Mucosa of gallbladder (tissue), 1 donor: ENCODE measurements at regions not wholly inside any gene's neighbourhood (a gene's known extent, or its start where the extent isn't known, plus 50 kb on each side); places are given as distances from the start of the nearest gene placed in this dataset.
A peak's percentile ranks its signal among the peaks of the same experiment; 100 is the strongest.
"Not testable (repeated sequence)": the region's sequence is repeated elsewhere in the genome, so short reads cannot be mapped to it uniquely, and the experiment has no call there.

Experiments
- DNase-seq: peaks from one replicate; pipeline ENCODE4 v3.0.0-alpha.2; 2020; ENCODE audit warnings: low spot score
- donor health status: DM: no; HTN: no; CAD: no.

DNA sequence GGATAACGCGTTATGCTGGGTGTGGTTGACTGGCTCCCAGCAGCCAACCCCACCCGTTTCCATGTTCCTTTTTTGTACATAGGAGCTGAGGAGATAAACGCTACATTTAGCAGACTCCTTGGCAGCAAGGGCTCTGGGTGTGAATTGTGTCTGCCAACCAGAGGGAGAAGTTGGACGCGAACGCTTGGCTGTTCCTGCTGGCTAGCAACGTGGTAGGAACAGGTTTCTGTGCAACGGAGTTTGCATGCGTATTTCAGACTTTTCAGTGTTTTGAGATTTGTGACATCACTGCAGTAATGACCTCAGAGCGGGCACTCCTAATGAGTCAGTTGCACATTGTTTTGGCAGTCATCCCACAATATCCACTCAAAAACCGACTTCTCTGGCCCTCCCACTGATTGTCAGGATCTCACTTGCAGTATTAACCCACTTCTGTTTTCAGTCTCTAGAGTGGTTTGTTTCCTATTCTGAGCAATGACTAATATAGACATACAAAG, 98.7 kb upstream of the RGS1 start:
- DNase-seq, result peak; percentile 14

DNA sequence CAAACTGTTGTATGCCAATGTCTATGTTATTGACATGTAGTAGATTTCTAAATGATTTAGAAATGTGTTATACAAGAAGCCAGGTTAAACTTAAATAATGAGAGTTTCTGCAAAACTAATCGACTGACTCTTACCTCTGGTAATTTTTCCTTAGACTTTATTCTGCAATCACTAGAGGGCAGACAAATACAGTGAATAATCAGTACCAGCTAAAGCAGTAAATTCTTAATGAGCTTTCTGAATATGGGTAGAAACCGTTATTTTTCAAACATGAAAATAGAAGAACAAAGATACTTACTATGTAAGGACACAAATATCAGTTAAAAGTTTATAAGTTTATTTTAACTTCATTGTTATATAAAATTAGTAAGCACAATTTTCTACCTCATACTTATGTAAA, 97.9 kb upstream of the RGS1 start:
- no peak for DNase-seq

DNA sequence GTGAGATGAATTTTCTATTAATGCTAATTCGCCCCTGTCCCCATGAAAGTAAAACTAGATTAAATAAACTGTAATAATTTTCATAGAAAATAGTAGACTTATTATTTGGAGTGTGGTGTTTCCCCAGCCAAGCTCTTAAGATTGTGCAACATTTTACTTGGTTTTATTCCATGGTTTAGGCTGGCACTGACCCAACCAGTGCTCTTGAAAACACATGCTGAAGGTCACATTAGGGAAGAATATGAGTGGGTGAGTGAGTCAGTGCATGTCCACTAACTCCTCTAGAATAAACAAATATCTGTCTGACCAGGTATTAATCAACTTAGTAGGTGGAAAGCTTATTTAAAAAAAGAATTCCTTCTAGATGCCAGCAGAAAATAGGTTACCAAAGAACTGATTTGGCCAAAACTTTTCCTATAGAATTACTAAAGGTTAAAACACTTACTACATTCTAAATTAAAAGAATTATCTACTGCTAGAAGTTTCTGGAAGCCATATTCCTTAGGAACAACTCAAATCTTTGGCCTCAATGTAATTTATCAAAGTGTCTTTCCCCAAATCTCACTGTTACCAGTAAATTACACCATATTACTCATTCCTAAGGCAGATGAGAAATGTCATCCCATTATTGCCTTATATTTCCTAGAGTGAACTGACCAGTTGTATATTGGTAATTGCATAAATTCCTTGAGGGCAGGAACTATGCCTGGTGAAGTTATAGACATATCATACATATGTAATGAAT, 89.7 kb upstream of the RGS1 start:
- peak; percentile 87 for DNase-seq

DNA sequence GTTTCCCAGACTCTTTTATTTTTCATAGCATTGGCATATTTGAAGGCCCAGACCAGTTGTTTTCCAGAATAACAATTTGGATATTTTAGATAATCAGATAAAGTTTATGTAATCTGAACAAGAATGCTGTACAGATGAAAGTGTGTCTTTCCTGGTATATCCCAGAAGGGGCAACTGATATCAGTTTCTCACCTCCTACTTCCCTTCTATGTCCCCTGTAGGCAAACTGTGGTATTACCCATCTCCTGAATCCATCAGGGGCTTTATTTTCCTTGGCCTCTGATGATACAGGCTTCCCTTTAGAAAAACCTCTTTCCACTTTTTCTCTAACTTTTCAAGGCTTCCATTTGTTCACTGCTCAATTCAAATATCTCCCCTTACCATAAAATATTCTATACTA, 87.5 kb upstream of the RGS1 start:
- DNase-seq, result no peak

DNA sequence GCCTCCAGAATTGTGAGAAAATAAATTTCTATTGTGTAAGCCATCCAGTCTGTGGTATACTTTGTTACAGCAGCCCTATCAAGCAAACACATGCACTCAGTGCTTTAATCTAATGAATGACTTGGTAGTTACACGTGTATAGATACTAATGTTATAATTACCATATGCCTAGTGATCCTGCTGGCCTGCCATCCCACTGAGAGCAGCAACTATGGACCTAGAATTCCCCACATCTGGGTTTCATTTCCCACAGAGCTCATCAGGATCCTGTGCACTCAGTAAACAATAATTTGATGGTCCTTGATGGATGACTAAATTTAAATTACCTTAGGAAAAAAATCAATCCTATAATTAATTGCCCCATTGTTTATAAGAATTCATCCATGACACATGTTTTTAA, 86.5 kb upstream of the RGS1 start:
- no peak for DNase-seq

DNA sequence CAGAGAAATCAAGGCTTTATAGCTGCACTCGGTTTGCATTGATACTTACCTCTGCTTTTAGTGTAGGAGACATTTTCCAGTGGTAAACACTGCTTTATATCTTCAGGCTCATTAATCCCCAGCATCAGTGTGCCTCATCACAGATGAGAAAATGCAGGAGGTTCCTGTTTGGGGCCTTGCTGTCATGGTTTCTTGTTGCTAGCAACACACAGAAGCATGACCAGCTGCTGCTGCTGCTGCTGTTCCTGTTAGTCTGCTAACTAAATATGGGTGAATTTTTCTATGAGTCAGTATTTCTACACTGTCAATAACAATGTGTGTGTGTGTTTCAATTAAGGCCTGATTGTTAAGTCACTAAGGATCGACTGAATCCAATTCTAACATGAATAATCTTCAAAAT, 85.8 kb upstream of the RGS1 start:
- DNase-seq, result peak; percentile 62

DNA sequence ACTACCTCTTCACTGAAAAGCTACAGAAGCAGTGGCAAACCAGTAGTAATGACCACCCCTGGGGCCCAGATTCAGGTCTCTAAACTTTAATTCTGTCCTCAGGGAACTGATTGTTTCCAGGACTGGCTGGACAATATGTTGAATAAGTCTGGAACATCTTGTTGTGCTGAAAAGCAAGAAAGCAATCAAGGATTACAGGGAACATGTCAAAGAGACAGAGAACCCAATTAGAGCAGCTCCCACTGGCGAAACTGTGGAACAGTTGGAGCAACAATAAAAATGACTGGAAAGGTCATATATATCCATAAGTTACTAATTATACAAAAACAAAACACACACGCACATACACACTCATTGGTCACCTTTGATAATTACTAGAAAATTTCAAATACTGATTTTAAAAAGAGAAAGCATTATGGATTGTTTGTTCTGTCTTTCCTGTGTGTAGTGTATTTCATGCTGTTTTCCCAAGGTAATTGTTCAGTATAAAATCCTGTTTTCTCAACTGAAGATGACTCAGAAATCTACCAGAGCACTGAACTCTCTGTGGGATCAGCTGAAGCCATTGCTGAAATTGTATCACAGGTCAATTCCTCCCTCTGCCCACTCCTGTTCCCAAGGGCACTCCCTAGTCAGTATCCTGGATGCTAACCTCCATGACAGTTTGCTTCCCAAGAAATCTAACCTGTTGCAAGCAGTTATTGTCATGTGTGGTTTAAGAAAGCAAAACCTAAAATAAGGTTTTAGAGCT, 83.6 kb upstream of the RGS1 start:
- DNase-seq, result no peak

DNA sequence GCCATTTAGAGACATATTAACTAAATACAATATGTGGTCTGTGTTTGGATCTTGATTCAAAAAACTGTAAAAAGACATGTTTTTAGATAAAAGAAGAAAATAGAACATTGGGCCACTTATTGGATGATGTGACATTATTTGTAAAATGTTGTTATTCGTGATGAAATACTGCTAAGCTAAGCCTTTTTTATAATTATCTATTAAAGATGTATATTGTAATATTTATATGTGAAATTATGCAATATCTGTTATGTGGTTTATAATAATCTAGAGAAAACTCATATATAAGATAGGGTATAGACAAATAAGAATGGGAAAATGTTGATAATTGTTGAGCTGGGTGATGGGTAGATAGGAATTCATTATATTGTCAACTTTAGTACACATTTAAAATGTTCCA, 82.0 kb upstream of the RGS1 start:
- DNase-seq, result no peak

DNA sequence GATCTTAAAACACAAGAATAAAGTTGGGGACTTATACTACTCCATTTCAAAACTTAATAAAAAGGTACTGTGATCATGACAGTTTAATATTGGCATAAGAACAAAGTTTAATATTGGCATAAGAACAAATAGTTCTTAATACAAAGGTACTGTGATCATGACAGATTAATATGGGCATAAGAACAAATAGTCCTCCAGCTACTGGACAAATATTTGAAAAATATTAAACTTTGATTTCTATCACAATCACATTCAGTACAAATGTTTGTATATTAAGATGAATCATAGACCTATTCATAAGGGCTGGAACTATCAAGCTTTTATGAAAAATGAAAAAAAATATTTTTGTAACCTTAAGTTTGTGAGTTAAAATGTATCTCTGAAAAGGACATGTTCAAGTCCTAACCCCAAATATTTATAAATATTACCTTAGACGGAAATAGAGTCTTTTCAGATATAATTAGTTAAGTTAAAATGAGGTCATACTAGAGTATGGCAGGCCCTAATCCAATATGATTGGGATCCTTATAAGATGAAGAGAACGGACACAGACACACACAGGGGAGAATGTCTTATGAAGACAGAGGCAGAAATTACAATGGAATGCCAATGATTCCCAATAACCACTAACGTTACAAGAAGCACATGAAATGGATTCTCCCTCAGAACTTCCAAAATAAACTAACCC, 79.1 kb upstream of the RGS1 start:
- DNase-seq, result no peak

DNA sequence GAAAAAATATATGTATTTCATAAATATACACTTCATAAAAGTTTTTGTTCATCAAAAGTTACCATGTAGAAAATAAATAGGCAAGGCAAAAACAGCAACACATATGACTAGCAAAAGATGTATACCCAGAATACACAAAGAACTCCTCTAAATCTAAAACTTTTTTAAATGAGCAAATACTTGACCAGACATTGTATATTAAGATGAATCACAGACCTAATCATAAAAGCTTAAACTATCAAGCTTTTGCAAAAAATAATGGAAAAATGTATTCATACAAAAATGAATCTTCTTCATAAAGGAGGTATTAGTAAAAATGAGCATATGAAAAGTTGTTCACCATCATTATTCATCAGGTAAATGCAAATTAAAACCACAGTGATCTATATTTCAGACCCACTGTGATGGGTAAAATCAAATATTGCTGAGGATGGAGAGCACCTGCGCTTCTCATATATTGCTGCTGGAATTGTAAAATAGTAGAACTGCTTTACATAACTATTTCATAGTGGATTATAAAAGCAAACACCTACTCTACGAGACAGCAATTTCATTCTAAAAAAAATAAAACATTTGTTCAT, 78.3 kb upstream of the RGS1 start:
- DNase-seq, result no peak

DNA sequence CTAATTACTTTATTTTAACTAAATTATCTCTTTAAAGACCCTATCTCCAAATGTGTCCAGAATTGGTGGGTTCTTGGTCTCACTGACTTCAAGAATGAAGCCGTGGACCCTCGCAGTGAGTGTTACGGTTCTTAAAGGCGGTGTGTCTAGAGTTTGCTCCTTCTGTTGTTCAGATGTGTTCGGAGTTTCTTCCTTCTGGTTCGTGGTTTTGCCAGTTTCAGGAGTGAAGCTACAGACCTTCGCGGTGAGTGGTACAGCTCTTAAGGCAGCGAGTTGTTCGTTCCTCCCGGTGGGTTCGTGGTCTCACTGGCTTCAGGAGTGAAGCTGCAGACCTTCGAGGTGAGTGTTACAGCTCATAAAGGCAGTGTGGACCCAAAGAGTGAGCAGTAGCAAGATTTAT, 77.5 kb upstream of the RGS1 start:
- DNase-seq, result not testable (repeated sequence)

DNA sequence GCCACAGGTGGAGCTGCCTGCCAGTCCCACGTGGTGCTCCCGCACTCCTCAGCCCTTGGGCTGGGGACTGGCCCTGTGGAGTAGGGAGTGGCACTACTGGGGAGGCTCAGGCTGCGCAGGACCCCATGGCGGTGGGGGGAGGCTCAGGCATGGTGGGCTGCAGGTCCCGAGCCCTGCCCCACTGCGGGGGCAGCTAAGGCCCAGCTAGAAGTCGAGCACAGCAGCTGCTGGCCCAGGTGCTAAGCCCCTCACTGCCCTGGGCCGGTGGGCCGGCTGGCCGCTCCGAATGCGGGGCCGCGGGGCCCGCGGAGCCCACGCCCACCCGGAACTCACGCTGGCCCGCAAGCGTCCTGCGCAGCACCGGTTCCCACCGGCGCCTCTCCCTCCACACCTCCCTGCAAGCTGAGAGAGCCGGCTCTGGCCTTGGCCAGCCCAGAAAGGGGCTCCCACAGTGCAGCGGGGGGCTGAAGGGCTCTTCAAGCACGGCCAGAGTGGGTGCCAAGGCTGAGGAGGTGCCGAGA, 76.5 kb upstream of the RGS1 start:
- DNase-seq, result not testable (repeated sequence)

DNA sequence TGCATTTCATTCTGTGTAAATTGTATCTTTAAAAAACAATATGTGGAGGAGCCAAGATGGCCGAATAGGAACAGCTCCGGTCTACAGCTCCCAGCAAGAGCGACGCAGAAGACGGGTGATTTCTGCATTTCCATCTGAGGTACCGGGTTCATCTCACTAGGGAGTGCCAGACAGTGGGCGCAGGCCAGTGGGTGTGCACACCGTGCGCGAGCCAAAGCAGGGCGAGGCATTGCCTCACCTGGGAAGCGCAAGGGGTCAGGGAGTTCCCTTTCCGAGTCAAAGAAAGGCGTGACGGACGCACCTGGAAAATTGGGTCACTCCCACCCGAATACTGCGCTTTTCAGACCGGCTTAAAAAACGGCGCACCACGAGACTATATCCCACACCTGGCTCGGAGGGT, 75.0 kb upstream of the RGS1 start:
- not testable (repeated sequence) for DNase-seq

DNA sequence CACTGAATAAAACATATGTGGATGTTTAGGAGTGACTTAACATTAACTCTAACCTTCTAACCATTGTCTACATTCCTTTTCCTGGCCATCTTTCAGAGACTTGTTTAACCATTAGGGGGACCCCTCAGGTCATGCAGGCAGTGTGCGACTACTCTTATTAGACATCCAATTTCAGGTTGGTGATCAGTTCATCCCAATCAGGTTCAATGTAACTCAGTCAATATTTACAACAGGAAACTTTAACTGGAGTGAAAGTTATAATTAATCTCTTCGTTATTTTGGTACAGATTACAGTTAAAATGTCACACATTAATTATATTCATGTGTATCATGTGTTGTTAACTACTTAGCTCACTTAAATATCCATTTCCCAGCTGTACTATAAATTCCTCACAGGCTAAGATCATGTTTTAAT, 68.8 kb upstream of the RGS1 start:
- DNase-seq, result no peak

DNA sequence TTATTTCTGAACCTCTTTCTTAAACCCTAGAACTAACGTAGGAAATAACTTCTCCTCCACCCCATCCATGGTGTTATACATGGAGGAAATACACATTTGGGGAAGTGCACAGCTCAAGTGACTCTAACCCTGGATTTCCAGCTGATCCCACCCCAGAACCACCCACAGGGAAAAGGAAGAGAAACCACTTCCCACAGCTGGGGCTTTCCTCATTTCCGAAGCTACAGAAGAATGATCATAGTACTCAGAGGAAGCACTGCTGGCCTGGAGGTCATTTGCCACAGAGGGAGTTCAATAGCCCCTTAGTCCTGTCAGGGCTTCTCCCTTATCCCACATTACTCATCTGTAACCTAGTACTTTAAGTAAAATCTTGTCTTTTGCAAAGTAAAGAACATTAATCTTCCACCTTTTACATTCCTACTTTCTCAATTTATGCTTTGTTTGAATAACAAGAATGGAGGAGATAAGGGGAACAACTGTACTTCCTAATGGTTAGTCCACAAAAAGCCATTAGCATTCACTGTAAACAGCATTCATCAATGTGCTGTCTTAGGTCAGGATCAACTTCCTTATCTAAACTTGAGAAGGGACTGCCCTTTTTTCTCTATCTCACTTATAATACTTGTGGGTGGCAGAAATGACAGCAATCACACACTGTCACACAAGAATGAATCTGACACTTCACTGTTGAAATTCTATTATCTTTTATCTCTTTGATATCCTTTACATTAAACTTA, 63.0 kb upstream of the RGS1 start:
- DNase-seq, result peak; percentile 13

DNA sequence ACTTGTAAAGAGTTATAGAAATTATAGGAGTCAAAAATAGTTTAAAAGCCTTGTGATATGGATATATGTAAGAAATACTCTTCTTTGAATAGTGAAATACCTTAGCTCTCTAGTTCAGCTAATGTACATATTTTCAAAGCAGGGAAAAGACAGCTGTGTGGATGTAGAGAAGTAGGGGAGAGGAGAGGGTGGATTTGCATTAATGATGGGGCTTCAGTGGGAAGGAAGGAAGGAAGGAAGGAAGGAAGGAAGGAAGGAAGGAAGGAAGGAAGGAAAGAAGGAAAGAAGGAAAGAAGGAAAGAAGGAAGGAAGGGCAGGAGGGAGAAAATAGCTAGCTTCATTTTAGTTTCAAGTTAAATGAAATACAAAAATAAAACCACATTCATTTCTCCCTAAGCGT, 62.4 kb upstream of the RGS1 start:
- DNase-seq, result no peak

DNA sequence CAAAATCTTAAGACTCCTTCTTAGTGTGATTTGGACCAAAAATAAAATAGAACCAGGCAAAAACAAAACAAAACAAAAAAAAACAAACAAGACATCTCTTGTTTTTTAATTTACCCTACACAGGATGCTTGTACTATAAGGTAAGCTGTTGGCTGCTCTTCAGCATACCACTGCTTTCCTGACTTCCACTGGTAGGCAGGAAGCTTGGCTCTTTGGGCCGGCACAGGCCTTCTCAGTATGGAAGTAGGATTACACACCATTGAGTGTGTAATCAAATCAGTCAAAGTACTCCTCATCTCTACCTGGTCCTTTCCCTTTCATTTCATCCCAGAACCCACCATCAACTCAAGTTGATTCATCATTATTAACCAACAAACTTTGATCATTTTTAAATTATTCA, 61.9 kb upstream of the RGS1 start:
- no peak for DNase-seq

DNA sequence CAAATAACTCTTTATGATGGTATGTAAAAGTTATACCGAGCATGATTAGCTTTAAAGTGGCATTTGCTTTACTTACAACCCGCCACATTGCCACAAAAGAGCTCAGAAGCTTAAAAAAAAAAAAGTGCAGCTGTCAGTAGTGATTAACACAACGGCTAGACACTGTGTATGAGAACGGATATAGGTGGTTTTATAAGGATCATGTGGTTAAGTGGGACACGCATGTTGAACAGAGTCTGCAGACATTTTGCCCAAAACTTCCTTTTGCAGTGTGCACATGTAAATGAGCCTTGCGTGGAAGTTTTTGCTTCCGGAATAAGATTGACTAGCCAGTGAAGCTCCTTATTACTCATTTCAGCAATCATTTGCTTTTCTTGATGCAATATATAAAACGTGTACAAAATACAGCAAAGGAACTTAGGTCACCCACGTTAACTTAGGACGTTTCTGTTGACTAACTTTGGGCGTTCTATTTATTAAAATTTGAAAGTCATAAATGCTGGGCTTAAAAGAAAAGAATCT, 58.7 kb upstream of the RGS1 start:
- DNase-seq, result peak; percentile 45

DNA sequence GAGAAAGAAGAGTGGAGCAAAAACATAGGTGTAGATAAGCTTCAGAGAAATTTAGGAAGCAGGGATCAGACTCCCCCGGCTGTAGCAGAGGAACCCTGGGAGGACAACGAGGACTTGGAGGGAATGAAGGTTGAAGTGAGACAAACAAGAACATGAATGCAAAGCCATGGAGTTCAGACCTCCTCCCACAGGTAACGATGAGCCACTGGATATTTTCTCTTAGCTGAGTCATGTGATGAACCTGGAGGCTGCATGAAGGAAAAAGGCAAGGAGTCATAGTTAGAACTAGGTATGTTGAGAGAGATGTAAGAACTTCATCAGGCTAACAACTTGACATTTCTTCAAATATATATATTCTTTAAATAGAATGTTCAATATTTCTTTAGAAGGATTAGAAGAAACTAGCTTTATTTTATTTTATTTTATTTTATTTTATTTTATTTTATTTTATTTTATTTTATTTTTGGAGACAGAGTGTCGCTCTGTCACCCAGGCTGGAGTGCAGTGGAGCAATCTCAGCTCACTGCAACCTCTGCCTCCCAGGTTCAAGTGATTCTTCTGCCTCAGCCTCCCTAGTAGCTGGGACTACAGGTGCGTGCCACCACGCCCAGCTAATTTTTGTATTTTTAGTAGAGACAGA, 57.7 kb upstream of the RGS1 start:
- not testable (repeated sequence) for DNase-seq

DNA sequence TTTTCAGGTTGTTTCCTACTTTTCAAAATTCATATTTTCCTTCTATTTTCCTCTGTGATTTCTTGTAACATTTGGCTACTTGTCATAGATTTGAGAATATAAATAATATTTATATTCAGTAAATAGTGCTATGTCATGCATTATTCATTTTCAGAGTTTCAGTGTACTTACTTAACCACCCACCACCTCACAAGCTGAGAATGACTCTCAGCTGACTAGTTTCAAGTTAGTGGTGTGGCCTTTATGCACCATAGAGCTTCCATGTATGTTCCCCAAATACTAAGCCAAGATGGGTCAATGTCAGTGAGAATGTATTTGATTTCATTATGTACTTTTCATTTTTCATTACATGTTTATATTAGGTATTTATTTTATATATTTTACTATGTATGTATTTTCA, 56.9 kb upstream of the RGS1 start:
- DNase-seq, result no peak

DNA sequence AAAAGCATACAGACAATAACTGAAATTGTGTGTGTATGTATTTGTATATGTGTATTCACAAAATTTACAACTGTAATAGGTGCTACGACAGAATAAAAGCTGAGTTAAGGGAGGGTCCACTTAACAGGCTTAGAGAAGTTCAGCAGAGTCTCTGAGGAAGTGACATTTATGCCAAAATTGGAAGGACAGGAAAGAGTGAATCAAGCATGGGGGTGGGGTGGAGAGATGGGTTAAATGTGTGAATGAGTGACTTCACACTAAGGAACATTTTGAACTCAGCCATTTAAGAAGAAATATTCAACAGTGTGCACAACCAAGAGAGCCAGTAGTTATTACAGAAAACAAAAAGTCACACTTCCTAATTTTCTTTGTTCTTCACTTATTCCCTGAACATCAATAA, 53.8 kb upstream of the RGS1 start:
- DNase-seq, result no peak
